Erythroblast (primary cell): ENCODE measurements at regions not wholly inside any gene's neighbourhood (a gene's known extent, or its start where the extent isn't known, plus 50 kb on each side); places are given as distances from the start of the nearest gene placed in this dataset.
"Not testable (repeated sequence)": the region's sequence is repeated elsewhere in the genome, so short reads cannot be mapped to it uniquely, and the experiment has no call there.

Experiments
- DNase-seq, 2 experiments: peaks; one replicate each; lab custom pipeline; 2025; lab: John Stamatoyannopoulos, UW
- GATA1 ChIP-seq: IDR thresholded peaks from 2 replicates; pipeline ENCODE4 v1.6.1; 2011; ENCODE audit warnings: low read depth, mild to moderate bottlenecking, control low read depth, low read length, moderate library complexity
- POLR2A ChIP-seq: IDR thresholded peaks from 2 replicates; pipeline ENCODE4 v1.6.1; 2011; ENCODE audit warnings: mild to moderate bottlenecking, low read length

DNA sequence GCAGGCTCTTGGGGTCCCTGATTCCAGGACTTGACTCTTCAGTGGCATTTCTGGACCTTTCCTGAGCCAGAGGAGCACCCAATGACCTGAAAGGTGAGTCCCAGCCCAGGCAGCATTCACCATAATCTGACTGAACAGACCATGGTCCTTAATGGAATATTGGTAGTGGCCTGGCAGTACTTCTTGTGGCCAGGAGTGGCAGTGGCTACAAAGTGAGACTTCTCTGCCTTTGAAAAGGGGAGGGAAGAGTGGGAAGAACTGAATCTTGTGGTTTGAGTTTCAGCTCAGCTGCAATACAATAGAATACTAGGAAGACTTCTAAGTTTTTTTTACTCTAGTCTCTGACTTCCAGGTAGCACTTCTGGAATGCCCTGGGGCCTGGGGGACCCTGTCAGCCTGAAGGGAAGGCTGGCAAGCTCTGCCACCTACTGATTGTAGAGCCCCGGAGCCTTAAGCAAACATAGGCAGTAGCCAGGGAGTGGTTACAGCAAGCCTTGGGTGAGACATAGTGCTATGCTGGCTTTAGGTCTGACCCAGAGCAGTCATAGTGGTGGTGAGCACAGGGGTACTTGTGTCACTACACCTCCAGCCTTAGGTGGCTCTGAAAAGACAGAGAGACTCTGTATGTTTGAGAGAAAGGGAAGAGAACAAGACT is 674.2 kb upstream of the MANEA start:
- TF ChIP-seq POLR2A (no peak), GATA1 (no peak)
- DNase-seq = no peak

DNA sequence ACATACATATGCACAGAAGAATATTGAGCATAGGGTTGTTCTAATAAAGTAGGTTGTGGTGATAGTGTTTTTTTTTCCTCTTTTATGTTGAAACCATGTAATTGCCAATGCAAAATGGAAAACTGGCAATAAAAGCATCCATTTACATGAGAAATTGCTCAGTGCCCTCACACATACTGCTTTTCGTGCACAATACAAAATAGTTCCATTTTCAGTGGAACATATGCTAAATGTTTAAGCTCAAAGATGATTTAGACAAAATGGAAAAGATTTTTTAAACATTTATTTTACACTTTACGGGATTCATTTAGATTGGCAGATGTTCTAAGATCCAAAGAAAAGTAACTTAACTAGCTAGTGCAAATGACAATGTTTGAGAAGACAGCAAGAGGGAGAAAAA is 678.1 kb upstream of the MANEA start:
- no peak for TF ChIP-seq POLR2A
- no peak for TF ChIP-seq GATA1
- DNase-seq = no peak

DNA sequence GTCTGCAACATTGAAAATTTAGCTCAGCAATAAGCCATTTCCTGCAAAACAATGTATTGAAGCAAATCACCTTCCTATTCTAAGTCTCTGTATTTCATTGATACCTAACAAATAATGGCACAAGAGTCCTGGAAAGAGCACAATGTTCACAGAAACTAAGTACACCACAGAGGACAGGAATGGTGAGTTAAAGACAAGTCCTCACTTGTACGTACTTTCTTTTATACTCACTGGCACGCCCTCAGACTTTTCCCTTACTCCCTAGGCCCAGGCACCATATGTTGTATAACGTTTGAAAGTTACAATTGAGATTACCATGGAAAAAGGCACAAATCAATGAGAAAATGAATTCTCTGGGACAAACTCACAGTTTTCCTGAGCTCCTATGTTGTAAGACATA is 683.0 kb upstream of the MANEA start:
- DNase-seq = no peak
- TF ChIP-seq POLR2A (no peak), GATA1 (no peak)

DNA sequence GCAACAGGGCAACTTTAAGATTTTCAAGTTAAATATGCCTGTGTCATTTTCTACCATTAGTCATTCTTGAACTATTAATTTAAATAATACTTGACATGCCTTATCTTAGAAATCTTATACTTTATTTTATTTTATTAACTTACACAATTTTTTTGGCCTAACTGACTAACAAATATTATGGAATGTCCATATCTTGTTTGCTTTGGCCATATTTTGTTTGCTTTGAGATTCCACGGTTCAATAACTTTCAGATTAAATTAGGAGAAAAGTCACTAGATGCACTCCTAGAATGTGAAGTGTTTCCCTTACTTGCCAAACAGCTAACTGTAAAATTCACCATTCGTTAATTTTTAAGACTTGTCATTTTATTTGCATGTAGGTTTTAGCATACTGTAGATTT is 684.0 kb upstream of the MANEA start:
- no peak for DNase-seq
- TF ChIP-seq GATA1 = no peak
- no peak for TF ChIP-seq POLR2A

DNA sequence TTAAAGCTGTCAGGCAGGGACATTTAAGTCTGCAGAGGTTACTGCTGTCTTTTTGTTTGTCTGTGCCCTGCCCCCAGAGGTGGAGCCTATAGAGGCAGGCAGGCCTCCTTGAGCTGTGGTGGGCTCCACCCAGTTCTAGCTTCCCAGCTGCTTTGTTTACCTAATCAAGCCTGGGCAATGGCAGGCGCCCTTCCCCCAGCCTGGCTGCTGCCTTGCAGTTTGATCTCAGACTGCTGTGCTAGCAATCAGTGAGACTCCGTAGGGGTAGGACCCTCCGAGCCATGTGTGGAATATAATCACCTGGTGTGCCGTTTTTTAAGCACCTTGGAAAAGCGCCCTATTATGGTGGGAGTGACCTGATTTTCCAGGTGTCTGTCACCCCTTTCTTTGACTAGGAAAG is 703.5 kb upstream of the MANEA start:
- DNase-seq = not testable (repeated sequence)

DNA sequence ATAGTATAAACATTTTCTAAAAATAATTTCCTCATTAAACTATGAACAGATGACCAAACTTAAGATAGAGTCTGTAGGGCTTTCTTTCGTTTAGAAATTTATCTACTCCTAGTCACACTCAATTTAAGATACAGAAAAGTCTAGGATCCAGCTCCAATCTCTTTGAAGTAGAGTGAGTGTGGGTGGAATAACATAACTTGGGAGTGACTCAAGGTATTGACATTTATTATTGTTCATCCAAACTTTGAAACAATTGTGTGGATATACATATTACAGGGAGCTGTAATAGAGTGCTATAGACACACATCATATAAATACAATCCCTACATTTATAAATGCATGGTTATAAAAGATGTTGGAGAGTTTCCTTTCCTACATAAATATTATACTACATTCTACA is 715.2 kb upstream of the MANEA start:
- no peak for DNase-seq
- TF ChIP-seq GATA1 (no peak), POLR2A (no peak)

DNA sequence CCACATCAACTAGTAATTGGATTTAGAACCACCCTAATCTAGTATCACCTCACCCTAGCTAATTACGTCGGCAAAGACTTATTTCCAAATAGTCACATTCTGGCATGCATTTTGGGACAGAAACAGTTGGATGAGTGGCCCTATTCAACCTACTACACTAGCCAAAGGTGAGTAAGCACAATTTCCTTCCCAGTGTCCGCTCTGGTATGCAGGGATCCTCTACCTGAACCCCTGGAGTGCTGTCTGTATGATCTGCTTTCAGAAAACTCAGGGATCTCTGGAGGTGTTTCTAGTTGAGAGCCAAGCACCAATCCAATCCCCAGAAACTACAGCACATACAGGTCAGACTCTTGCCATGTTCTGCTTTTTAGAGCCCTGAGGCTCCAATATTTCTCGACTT is 717.4 kb upstream of the MANEA start:
- no peak for DNase-seq
- TF ChIP-seq POLR2A (no peak), GATA1 (no peak)

DNA sequence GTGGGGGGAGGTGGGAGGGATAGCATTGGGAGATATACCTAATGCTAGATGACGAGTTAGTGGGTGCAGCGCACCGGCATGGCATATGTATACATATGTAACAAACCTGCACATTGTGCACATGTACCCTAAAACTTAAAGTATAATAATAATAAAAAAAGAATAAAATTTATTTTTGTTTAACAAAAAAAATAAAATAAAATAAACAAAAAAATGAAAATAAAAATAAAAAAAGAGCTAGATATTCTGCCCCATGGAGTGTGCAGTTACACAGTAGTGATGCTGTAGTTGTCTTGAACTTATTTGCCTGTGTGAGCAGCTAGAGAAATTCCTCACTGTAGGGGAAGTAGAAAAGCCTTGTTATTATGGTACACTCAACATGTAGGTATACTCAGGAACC is 720.3 kb upstream of the MANEA start:
- not testable (repeated sequence) for DNase-seq

DNA sequence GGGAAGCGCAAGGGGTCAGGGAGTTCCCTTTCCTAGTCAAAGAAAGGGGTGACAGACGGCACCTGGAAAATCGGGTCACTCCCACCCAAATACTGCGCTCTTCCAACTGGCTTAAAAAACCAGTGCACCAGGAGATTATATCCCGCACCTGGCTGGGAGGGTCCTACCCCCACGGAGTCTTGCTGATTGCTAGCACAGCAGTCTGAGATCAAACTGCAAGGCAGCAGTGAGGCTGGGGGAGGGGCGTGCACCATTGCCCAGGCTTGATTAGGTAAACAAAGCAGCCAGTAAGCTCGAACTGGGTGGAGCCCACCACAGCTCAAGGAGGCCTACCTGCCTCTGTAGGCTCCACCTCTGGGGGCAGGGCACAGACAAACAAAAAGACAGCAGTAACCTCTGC is 726.0 kb upstream of the MANEA start:
- not testable (repeated sequence) for DNase-seq

DNA sequence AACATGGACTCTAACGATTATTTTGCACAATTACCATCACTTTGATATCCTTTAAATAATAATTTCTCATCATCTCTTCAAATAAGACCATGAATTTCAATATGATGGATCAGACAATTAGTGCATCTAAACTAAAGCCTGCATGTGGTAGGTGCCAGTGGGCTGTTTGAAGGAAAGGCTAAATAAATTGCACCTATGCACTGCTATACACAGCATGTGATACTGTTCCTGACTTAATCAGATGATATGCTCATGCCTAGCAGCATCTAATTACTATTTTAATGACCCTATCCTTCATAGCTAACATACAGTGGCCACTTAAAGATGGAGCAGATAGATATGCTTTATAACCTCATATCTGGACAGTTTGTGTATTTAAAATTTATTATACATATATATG is 731.6 kb upstream of the MANEA start:
- no peak for TF ChIP-seq POLR2A
- TF ChIP-seq GATA1 = no peak
- DNase-seq = no peak

DNA sequence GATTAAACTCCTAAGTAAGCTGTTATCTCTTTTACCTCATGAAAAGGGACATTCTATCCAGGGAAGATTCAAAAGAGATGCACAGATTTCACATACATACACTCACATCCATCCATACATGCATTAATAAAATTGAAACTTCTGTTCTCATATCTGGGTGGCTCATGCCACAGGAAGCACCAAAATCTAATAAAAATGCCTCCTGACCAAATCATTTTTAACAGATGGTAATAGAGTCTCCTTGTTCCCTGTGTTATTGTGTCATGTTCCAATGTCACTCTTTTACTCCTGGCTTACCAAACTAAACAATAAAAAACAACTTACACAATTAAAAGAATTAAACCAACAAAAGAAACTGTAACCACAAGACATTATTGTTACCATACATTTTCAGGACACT is 742.1 kb upstream of the MANEA start:
- no peak for DNase-seq
- no peak for TF ChIP-seq POLR2A
- no peak for TF ChIP-seq GATA1

DNA sequence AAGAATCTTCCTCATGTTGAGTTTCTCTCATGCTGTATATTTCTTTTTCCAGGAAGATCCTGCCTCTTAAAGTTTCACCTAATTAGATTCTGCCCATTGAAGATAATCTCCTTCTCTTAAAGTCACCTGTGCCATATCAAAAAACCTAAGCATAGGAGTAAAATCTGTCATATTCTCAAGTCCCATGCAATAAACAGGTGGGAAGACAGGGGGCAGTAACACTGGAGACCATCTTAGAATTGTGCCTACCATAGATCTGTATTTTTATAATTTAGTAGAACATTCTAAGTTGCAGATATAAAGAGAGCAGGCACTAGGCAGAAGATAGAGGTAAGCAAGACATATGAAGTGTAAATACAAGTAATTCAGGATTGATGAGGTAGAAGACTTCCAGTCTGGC is 763.5 kb upstream of the MANEA start:
- DNase-seq = no peak
- no peak for TF ChIP-seq GATA1
- no peak for TF ChIP-seq POLR2A

DNA sequence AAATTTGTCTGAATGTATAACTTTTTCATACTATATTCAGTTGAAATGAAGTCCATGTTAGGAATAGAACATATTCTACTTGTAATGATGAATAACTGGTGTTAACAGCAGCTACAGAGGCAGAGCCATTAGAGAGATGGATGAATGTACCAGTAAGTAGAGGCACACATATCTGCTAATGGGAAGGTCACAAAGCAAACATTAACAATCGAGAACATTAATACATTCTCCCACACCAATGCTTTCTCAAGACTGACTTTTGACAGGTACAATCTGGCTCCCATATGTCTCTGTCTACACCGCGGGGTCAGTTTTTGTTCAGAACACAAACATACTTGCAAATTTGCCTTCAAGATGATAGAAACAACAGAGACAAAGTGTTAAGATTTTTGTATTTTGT is 776.0 kb upstream of the MANEA start:
- TF ChIP-seq POLR2A (no peak), GATA1 (no peak)
- no peak for DNase-seq

DNA sequence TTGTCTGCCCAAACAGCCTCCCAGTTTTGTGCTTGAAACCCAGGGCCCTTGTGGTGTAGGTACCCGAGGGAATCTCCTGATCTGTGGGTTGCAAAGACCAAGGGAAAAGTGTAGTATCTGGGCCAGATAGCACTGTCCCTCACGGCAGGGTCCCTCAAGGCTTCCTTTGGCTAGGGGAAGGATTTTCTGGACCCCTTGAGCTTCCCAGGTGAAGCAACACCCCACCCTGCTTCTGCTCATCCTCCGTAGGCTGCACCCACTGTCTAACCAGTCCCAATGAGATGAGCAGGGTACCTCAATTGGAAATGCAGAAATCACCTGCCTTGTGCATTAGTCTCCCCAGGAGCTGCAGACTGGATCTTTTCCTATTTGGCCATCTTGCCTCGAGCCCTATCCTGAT is 791.8 kb upstream of the MANEA start:
- no peak for TF ChIP-seq GATA1
- no peak for DNase-seq

DNA sequence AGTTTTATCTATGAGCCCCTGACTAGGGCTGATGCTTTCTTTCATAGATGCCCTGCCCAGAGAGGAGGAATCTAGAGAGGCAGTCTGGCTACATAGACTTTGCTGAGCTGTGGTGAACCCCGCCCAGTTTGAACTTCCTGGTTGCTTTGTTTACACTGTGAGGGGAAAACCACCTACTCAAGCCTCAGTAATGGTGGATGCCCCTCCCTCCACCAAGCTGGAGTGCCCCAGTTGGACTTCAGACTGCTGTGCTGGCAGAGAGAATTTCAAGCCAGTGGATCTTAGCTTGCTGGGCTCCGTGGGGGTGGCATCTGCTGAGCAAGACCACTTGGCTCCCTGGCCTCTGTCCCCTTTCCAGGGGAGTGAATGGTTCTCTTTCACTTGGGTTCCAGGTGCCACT is 792.3 kb upstream of the MANEA start:
- DNase-seq = not testable (repeated sequence)

DNA sequence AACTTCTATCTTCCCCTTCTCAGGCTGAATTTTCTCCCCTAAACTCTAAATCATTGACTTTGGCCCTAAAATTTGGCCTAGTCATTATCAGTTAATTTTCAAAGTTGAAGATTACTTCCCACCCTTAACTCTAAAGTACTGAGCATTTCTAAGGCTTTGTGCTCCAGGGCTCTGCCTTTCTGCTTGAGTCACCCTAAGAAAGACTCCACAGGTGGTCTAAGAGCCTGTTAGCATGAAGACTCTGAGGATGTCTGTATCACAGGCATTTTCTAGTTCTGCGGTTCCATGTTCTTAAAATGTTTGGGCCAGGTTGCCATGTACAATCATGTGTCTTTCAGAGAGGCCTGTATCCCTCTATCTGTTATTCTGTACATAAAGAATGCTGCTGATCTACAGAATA is 808.1 kb upstream of the MANEA start:
- DNase-seq = no peak
- TF ChIP-seq GATA1 (no peak), POLR2A (no peak)
